ENCODE measurements at regions not wholly inside any gene's neighbourhood (a gene's known extent, or its start where the extent isn't known, plus 50 kb on each side); places are given as distances from the start of the nearest gene placed in this dataset.

DNA sequence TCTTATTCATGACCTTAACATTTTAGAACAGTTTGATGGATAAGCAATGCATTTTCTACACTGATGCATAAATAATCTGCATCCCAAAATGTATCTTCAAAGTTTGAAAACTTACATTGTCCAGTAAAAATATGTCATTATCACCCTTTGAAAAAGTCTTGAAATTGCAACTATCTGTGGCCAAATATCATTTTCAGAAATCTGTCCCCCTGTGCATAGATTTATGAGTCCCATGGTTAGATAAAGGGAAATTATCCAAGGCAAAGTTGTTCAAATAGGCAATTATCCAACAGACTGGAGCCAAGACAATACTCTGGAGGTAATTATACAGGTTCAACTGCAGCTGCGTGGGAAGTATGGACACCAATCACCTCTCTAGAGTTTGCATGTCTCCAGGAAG lies 182.5 kb upstream of the INTU start:
- TF ChIP-seq, protein P1, sequence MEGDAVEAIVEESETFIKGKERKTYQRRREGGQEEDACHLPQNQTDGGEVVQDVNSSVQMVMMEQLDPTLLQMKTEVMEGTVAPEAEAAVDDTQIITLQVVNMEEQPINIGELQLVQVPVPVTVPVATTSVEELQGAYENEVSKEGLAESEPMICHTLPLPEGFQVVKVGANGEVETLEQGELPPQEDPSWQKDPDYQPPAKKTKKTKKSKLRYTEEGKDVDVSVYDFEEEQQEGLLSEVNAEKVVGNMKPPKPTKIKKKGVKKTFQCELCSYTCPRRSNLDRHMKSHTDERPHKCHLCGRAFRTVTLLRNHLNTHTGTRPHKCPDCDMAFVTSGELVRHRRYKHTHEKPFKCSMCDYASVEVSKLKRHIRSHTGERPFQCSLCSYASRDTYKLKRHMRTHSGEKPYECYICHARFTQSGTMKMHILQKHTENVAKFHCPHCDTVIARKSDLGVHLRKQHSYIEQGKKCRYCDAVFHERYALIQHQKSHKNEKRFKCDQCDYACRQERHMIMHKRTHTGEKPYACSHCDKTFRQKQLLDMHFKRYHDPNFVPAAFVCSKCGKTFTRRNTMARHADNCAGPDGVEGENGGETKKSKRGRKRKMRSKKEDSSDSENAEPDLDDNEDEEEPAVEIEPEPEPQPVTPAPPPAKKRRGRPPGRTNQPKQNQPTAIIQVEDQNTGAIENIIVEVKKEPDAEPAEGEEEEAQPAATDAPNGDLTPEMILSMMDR (conservative IDR thresholded peaks at IDR 0.05 in 1 of 2, IDR thresholded peaks at IDR 0.05 in 1 of 2; ENCODE audit: low read depth in 1 of 2, low read length in 2 of 2), result no peak
- TF ChIP-seq EZH2 (IDR thresholded peaks at IDR 0.05; ENCODE audit: low read length, missing control alignments), result no peak

Measured in fibroblast of lung (primary cell).